ELR (cell line): ENCODE measurements at regions not wholly inside any gene's neighbourhood (a gene's known extent, or its start where the extent isn't known, plus 50 kb on each side); places are given as distances from the start of the nearest gene placed in this dataset.

Experiments used
- DNase-seq: peaks from one replicate; pipeline ENCODE4 v3.0.0-alpha.2; 2015; ENCODE audit warnings: low read depth

GRCh38 chr6:105964979-105965760 lies 121.0 kb upstream of the PRDM1 start:
- no peak for DNase-seq

GRCh38 chr6:105954148-105954547 lies 132.0 kb upstream of the PRDM1 start:
- no peak for DNase-seq

DNA sequence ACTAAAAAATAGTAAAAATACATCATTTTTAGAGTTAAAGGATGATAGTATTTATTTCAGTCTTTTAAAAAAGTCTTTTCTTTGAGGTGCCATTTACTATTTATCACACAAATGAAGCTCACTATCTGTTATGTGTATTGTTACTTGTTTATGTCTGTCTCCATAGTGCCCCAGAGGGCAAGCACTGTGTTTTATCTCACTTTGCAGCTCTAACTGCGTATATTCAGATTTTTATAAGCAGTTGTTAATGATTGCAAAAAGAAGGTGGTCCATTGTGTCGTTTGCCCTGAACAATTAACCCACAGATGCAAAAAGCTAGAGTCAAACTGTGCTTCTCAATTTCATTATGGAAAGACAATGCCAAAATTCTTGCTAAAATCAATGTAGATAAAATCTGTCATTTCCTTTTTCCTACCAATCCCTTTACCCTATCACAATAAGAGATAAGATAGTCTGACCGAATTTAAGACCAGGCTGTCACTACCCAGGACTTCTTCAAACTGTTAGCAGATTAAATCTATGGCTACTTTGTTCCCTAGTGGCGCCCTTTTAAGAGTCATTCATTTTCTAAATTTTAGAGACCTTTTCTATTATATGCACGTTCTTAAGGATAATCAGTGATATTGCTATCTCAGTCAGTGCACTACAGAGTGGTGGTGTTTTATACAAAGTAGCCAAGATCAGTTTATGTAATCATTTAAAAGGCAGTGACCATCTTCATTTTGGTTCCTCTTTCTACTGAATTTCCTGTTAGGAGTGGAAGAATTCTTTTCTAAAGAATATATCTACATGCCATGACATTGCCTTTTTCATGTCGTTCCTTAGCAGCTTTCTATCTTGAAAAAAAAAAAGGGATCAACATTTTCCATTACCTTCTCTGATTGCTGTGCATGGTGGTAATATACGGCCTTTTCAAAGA lies 133.1 kb upstream of the PRDM1 start:
- DNase-seq: no peak

- no peak for DNase-seq
Observed at GRCh38 chr6:105952326-105952725, 133.8 kb upstream of the PRDM1 start.

DNA sequence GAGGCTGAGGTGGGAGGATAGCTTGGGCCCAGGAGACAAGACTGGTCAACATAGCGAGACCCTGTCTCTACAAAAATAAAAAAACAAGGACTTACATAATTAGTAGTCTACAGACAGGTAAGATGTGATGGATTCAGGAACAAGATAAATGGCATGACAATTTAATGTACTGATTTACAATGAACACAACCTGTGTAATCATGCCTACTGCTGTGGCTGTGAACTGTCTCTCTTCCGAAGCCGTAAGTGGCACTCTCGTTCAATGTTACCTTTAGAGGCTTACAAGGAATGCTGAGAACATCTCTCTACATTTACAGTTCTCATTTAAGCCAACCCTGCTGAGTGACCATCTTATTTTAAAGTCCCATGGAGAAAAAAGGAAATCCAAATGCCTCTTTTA lies 134.8 kb upstream of the PRDM1 start:
- no peak for DNase-seq

DNA sequence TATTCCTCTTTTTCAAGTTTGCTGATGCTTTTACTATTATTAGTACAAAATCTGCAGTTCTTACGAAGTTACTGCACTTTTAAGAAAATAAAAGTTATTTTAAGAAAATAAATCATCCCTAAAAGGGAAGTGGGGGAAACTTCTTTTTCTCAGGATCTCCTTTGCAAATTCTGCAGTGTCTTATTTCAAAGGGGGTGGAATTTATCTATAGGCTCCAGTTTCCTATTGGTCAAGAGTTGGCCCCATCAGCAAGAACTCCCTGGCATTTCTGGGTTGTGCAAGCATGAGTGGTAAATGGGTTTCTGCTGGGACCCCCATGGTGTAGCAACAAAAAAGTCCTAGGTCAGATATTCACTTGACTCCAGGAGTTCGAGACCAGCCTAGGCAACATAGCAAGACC lies 136.3 kb upstream of the PRDM1 start:
- no peak for DNase-seq

DNA sequence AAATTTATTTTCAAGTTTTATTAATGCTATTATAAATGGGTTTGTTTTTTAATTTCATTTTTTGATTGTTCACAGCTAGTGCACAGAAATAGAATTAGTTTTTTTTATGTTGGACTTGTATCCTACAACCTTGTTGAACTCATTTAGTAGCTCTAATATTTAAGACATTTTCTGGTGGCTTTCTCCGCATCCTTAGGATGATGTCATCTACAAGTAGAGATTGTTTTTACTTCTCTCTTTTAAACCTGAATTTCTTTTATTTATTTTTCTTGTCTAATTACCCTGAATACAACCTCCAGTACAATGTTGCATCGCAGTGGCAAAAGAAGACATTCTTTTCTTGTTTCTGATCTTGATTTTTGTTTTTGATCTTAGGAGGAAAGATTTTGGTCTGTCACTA lies 142.6 kb upstream of the PRDM1 start:
- no peak for DNase-seq

- DNase-seq: peak; percentile 21
Observed at GRCh38 chr6:105941621-105942412, 144.3 kb upstream of the PRDM1 start.

DNA sequence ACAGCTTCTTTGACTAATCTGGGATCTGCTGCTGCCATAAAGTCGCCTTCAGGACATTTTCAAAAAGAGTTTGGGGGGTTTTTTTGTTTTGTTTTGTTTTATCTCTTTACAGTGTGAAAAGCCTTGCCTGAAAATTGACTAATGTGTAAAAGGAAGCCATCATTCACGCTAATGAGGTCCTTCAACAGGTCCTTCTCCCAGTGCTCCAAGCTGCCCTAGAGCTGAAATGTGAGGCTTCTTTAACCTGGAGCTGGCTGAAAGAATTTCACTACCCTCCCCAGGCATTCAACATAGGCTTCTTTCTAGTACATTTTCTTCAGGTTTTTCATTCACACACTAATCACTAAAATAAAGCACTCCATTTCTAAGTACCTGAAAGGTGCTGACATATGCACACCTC lies 145.1 kb upstream of the PRDM1 start:
- no peak for DNase-seq

GRCh38 chr6:105936972-105937371 lies 149.2 kb upstream of the PRDM1 start:
- DNase-seq: no peak

DNA sequence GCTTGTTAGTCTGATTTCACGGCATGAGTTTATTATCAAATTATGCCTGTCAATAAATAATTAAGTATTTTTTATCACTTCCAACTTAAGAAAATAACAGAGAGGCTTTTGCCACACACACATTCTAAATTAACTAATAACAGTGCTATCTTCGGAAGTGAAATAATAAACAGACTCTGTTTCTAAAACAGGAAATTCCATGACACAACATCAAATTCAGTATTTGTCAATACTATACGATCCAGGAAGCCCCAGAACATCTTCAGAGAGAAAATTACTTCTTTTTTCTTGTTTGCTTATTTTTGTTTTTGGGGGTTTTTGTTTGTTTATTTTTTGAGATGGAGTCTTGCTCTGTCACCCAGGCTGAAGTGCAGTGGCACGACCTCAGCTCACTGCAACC lies 150.7 kb upstream of the PRDM1 start:
- DNase-seq: no peak

- no peak for DNase-seq
Observed at GRCh38 chr6:105934708-105935107, 151.4 kb upstream of the PRDM1 start.

- DNase-seq: peak; percentile 53
Observed at GRCh38 chr6:105932440-105932839, 153.7 kb upstream of the PRDM1 start.

DNA sequence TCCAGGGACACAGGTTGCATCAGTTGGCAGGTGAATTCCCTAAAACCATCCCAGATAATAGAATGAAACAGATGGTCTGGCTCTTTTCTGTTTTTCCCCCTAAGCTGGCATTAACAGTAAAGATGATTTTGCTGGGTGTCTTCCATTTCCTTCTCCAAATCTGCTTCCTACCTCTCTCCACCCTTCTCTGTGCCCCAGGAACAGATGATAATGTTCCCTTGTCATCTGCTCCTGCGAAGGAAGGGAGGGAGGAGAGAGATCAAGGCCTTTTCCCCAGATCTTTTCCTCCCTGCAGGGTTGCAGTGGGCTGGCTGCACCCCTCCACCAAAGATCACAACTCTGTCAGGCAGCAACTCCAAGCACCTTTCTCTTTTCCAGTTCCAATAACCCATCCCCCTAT lies 156.5 kb upstream of the PRDM1 start:
- no peak for DNase-seq

DNA sequence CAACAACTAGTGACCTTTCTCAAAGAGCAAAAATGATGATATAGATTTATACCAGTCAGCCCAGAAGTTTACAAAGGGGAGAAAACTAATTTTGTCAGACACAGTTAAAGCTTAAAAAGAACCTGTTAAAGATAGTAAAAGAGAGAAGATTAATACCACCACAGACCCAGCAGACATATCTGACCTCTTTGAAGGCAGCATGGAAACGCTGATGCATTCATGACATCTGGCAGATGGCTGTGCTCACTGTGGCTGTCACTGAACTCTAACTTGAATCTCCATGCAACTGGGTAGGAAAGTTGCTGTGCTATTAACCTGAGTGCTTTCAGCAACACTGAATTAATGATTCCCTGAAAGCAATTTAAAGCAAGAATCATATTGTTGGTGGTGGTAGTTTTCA lies 159.8 kb upstream of the PRDM1 start:
- DNase-seq: no peak

GRCh38 chr6:105925706-105926105 lies 160.4 kb upstream of the PRDM1 start:
- DNase-seq: no peak

DNA sequence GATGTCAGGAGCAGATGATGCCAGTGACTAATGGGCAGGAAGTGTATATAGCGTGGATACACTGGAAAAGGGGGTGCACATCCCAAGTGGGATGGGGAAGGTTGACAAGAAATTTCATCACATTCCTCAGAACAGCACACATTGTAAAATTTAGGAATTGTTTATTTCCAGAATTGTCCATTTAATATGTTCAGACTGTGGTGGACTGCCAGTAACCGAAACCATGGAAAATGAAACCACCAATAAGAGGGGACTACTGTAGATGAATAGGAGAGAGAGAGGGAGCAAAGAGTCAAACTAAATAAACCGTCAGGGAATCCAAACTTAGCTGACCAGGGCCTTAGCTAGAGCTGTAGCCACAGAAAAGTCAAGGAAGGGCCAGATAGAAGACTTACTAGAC lies 164.4 kb upstream of the PRDM1 start:
- peak; percentile 7 for DNase-seq

- peak; percentile 27 for DNase-seq
Observed at GRCh38 chr6:105920071-105920470, 166.1 kb upstream of the PRDM1 start.

- DNase-seq: no peak
Observed at GRCh38 chr6:105917038-105917695, 169.0 kb upstream of the PRDM1 start.

DNA sequence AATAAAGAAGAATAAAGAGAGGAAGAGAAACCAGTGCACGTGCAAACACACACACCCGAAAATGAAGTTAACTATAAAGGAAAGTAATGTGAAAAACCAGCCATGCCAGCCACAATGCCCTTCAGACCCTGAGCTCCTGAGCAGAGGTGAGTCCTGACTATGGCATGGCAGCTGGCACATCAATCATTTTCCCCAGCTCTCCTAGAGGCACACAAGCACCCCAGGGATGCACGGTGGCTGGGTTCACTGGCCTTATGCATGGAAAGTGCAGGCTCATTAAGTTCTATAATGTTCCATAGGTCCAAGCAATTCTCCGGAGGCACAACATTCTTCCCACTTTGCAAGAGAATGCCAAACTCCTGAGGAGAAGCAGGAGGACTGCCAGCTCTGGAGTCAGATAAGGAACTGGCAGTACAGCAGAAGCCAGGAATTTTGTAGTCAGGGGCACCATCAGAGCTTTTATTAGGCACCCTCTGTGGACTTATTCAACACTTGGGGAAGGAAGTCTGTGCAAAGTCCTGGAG lies 175.0 kb upstream of the PRDM1 start:
- DNase-seq: no peak

- no peak for DNase-seq
Observed at GRCh38 chr6:105909106-105909505, 177.0 kb upstream of the PRDM1 start.

GRCh38 chr6:105907991-105908390 lies 178.1 kb upstream of the PRDM1 start:
- DNase-seq: no peak
